22Rv1 (cell line): ENCODE measurements at regions not wholly inside any gene's neighbourhood (a gene's known extent, or its start where the extent isn't known, plus 50 kb on each side); places are given as distances from the start of the nearest gene placed in this dataset.

ENCODE experiments used
- CTCF ChIP-seq: fragments of 450-650 bp; IDR thresholded peaks from 2 replicates; pipeline ENCODE4 v1.5.1; 2017; ENCODE audit warnings: mild to moderate bottlenecking
- ZFX ChIP-seq: fragments of 450-650 bp; IDR thresholded peaks from 2 replicates; pipeline ENCODE4 v1.6.1; 2017; ENCODE audit warnings: antibody characterized with exemption, borderline replicate concordance

DNA sequence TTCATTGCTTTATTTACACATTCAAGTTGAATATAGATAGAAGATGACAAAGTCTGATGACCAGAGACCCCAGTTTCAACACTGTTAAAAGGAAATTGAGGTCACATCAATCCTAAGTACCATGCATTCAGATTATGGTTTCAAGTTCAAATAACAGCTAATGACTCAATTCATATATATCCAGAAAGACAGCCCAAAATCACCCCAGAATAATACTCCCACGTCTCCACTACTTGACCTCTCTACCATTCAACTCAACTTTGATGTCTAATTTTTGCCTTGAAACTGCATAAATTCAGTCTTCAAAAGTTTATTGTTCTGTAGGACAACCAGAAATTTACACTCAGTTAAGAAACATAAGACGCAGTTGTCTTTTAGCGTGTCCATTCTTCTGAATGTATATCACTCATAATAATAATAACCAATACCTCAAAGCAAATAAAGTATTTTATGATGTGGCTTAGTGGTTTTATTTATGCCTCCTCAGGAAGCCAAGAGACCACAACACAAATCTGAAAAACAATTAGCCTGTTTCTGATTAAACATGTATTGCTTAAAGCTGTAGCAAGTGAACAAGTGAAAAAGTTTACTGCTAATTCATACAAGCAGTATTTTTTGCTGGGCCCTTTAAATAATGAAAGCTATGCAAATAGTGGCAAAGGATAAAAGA, 569.0 kb downstream of the LTN1 start:
- TF ChIP-seq CTCF = no peak
- no peak for TF ChIP-seq ZFX
